Body of pancreas (tissue), 4 donors: ENCODE measurements at regions not wholly inside any gene's neighbourhood (a gene's known extent, or its start where the extent isn't known, plus 50 kb on each side); places are given as distances from the start of the nearest gene placed in this dataset.

Experiments used
- POLR2A ChIP-seq, 3 donors: fragments of 450-650 bp; IDR thresholded peaks; one replicate each; pipeline ENCODE4 v1.6.1; 2016; ENCODE audit warnings: antibody characterized with exemption in 3 of 3, mild to moderate bottlenecking in 2 of 3
- TF ChIP-seq, protein P1 (sequence below), 7 experiments: fragments of 450-650 bp in 4 of 7; fragments of 200-600 bp in 3 of 7; sonication (generic) in 3 of 7; IDR thresholded peaks; one replicate each; pipeline ENCODE4 v1.5.1; 2016 to 2019; ENCODE audit warnings: antibody characterized with exemption in 7 of 7

DNA sequence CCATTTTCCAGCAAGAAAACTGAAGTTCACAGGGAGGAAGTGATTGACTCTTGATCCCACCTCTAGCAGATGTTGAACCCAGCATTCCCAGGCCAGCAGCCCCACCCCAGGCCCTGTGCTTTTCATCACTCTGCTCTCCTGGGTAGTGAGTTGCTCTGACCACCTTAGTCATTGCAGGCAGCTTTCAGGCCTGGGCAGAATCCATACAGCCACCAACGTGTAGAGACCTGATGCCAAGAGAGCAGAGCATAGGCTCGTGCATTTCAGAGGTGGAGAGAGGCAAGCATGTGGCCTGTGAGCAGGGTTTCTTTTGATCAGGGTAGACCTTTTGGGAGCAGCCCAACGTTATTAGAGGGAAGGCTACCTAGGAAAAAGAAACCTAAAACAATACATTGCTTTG, 334.6 kb downstream of the PTEN start:
- TF ChIP-seq POLR2A (IDR thresholded peaks at IDR 0.05), result no peak
- TF ChIP-seq, protein P1, sequence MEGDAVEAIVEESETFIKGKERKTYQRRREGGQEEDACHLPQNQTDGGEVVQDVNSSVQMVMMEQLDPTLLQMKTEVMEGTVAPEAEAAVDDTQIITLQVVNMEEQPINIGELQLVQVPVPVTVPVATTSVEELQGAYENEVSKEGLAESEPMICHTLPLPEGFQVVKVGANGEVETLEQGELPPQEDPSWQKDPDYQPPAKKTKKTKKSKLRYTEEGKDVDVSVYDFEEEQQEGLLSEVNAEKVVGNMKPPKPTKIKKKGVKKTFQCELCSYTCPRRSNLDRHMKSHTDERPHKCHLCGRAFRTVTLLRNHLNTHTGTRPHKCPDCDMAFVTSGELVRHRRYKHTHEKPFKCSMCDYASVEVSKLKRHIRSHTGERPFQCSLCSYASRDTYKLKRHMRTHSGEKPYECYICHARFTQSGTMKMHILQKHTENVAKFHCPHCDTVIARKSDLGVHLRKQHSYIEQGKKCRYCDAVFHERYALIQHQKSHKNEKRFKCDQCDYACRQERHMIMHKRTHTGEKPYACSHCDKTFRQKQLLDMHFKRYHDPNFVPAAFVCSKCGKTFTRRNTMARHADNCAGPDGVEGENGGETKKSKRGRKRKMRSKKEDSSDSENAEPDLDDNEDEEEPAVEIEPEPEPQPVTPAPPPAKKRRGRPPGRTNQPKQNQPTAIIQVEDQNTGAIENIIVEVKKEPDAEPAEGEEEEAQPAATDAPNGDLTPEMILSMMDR (IDR thresholded peaks at IDR 0.05), result no peak
